NCI-H1694 (cell line): ENCODE measurements at regions not wholly inside any gene's neighbourhood (a gene's known extent, or its start where the extent isn't known, plus 50 kb on each side); places are given as distances from the start of the nearest gene placed in this dataset.

Experiments used
- DNase-seq: peaks from one replicate; lab custom pipeline; 2025; lab: John Stamatoyannopoulos, UW

DNA sequence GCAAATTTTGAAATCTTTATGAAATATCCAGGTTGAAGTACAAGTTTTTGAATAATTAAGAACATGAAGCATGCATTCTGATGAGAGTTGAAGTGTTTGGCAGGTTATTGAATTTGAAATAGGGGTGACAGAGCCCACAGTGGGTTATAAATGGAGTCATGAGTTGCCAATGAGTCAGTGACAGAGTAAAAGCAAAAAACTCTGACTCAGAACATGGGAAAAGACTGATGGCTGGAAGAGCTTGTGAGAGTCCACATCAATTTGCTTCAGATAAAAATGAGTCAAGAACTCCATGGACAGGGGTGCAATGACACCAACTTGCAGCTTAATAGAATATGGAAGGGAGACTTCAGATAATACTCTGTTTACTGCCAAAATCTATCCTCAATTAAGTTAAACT, 105.3 kb downstream of the SLC6A15 start:
- no peak for DNase-seq

GRCh38 chr12:84805474-84805858, 107.1 kb downstream of the SLC6A15 start:
- no peak for DNase-seq

- DNase-seq, result no peak
Observed at GRCh38 chr12:84804691-84805473, 107.7 kb downstream of the SLC6A15 start.

DNA sequence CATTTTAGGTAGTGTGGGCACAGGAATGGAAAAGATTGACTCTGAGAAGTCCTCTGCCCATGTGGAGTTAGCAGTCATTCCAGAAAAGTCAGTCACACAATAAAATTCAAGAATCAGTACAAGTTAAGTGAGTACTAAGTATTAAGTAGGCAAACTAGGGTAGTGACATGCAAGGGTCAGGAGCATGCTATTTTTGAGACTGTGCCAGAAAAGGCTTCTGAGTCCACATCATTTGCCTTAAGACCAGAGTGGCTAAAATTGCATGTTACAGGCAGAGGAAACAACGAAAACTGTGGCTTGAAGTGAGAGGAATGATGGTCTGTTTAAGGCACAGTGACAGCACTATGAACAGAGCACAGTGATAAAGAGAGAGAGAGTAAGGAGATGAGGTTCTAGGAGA, 108.9 kb downstream of the SLC6A15 start:
- no peak for DNase-seq

GRCh38 chr12:84802161-84802560, 110.4 kb downstream of the SLC6A15 start:
- no peak for DNase-seq

- DNase-seq, result no peak
Observed at GRCh38 chr12:84793558-84794367, 118.8 kb downstream of the SLC6A15 start.

GRCh38 chr12:84791444-84791843, 121.2 kb downstream of the SLC6A15 start:
- no peak for DNase-seq

DNA sequence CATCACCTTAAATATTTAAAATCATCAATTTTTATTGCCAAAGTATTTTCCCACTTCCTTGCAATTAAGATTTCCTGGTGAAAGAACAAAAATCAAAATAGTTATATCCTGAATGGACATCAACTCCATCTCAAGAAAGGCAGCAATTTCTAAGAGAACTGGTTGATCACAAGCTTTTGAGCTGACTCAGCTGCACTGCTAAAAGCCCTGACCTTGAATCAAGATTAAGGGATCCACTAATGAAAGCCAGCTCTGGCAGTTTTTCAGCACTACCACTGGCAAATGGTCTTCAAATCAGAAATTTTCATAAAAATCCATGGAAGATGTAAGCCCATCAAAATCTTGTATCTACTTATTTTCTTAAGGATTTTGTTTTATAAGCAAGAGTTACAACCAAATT, 123.4 kb downstream of the SLC6A15 start:
- DNase-seq, result no peak

DNA sequence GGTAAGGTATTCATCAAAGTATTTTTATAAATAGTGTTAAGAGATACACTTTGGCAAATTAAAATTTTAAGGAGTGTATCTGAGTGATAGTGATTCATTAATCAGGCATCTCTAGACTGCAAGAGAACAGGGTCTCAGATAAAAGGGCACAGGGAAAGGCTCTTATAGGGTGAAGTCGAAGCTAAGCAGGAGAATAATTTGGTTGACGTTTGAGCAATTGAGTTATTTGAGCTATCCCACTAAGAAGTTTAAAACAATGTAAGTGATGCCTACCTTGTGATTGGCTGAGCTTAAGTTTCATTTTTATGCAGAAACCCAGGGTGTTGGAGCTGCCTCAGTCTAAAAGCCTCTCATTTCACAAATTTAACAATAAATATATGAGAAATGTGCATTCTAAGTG, 125.3 kb downstream of the SLC6A15 start:
- no peak for DNase-seq

GRCh38 chr12:84786622-84787021, 126.0 kb downstream of the SLC6A15 start:
- no peak for DNase-seq

DNA sequence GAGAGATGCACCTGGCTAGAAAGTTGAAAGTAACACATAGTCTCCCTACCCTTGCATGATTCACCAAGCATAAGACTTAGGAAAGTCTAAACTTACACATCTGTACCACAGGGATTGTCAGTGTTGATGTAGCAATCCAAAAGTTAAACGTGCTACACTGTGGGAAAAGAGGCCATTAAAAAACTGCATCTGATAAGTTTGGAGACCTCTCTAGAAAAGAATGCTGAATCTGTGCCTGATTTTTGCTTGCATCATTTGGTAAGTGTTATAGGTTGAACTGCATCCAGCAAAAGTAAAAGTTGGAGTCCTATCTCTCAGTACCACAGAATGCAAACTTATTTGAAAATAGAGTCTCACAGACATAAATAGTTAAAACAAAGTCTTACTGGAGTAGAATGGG, 126.6 kb downstream of the SLC6A15 start:
- no peak for DNase-seq

- no peak for DNase-seq
Observed at GRCh38 chr12:84785281-84785680, 127.3 kb downstream of the SLC6A15 start.

DNA sequence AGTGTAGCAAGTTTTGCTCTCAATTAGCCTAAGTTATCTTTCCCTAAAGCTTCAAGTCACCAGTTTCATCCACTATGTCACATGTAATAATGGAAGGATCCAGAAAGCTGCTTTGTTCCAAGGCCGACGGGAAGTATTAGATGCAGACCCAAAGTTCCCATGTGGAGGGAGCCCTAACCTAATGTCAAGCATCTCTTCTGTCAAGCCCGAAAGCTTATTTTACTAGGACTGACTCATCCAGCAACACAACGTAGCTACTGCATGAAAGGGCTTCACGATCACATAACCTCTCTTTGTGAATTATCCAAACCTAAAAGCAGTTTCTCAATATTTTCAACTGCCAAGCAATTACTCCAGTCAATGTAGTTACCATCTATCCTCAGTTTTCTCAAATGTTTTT, 133.4 kb downstream of the SLC6A15 start:
- no peak for DNase-seq

- DNase-seq, result no peak
Observed at GRCh38 chr12:84772281-84772680, 140.3 kb downstream of the SLC6A15 start.

GRCh38 chr12:84767079-84767478, 145.5 kb downstream of the SLC6A15 start:
- DNase-seq, result no peak

- no peak for DNase-seq
Observed at GRCh38 chr12:84766375-84766774, 146.2 kb downstream of the SLC6A15 start.

- no peak for DNase-seq
Observed at GRCh38 chr12:84764001-84764400, 148.6 kb downstream of the SLC6A15 start.

DNA sequence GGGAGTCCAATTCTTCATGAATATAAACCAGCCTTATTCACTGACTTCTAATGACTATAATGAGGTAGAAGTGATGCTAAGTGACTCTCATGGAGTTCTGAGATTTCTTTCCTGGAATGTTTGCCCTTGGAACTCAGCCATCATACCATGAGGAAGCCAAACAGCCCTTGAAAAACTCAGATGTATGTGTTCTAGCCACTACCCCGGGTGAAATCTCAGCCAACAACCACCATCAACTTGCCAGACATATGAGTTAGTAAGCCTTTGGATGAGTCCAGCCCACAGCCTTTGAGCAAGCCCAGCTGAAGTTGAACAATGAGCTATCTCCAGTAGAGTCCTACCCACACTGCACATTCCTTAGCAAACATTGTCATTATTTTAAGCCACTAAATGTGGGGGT, 149.5 kb downstream of the SLC6A15 start:
- no peak for DNase-seq

- DNase-seq, result no peak
Observed at GRCh38 chr12:84760091-84760865, 152.3 kb downstream of the SLC6A15 start.

DNA sequence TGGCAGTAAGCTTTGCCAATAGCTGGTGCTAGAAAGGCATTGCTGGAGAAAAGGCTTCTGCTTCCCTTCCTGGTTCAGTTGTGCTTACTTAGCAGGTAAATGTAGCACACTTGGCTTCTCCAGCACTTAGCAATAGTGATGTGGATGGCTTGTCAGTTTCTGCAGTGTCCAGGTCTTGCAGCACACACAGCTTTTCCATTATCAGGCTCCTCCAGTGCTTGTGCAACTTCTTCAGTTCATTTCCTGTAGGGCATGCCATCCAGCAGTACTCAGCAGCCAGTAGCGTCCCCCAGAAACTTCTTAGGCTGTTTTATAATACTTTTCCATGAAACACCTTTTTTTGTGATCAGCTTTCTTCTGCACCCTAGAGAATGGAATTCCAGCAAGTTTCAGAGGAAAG, 154.6 kb downstream of the SLC6A15 start:
- no peak for DNase-seq

- DNase-seq, result no peak
Observed at GRCh38 chr12:84756961-84757360, 155.6 kb downstream of the SLC6A15 start.

DNA sequence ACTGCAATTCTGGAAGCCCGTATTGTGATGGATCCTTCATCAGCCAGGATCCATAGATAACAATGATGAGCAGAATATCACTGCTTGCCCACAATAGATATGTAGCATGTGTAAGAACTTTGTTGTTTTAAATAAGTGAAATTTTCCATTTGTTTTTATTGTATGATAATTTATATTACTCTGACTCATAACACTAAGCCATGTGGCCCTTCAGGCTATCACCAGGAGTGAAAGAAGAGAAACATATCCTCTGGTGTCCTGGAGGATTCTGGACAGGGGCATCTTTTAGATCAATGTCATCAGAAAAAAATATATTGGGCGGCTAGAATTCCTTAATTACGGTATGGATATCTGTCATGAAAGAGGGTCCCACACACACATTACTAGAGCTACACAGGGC, 167.5 kb downstream of the SLC6A15 start:
- DNase-seq, result no peak

GRCh38 chr12:84741692-84742091, 170.9 kb downstream of the SLC6A15 start:
- DNase-seq, result no peak
